Panc1 (cell line): ENCODE measurements at regions not wholly inside any gene's neighbourhood (a gene's known extent, or its start where the extent isn't known, plus 50 kb on each side); places are given as distances from the start of the nearest gene placed in this dataset.

Experiments
- ATAC-seq: fragments of 200-7000 bp; cut with Tn5 transposase; 2 replicates; pipeline ENCODE4 v1.9.1; 2020; ENCODE audit warnings: mild to moderate bottlenecking, moderate library complexity
- BruUV-seq: library from RNA; stranded (reverse); fragments of 400-500 nt; replicated peaks from 2 replicates; lab custom pipeline; 2021; lab: Mats Ljungman, UMichigan
- CTCF ChIA-PET: fragments of 300-600 bp; sonication (Branson Sonifier 250); formaldehyde crosslinking; loops from one replicate; lab custom pipeline; 2022; ENCODE audit warnings: antibody characterized with exemption; lab: Charles Lee
- POLR2A ChIA-PET: fragments of 300-600 bp; sonication (Branson Sonifier 250); formaldehyde crosslinking; loops from one replicate; lab custom pipeline; 2022; ENCODE audit warnings: antibody characterized with exemption; lab: Charles Lee
- DNase-seq: peaks from one replicate; pipeline ENCODE4 v3.0.0-alpha.2; 2010; ENCODE audit warnings: low read depth, low spot score
- H3K27ac ChIP-seq: 2 replicates; pipeline ENCODE4 v1.5.1; 2011; ENCODE audit warnings: mild to moderate bottlenecking, low read length, inconsistent platforms
- H3K27me3 ChIP-seq: fragments of 200-500 bp; sonication (Bioruptor generic); 2 replicates; pipeline ENCODE4 v1.6.0; 2014; ENCODE audit warnings: low read length, inconsistent platforms; ENCODE audit not compliant: control insufficient read depth, insufficient read depth
- H3K36me3 ChIP-seq: fragments of 200-500 bp; sonication (Bioruptor generic); 2 replicates; pipeline ENCODE4 v1.5.1; 2014; ENCODE audit warnings: inconsistent platforms, mild to moderate bottlenecking, low read length, moderate library complexity; ENCODE audit not compliant: control insufficient read depth, insufficient read depth
- H3K4me1 ChIP-seq: 2 replicates; pipeline ENCODE4 v1.5.1; 2011; ENCODE audit warnings: inconsistent platforms, mild to moderate bottlenecking, low read length, moderate library complexity; ENCODE audit not compliant: control insufficient read depth, insufficient read depth
- H3K4me3 ChIP-seq, 2 experiments: 2 replicates each; pipeline ENCODE4 v1.5.1; 2011 to 2012; ENCODE audit warnings: low read depth in 2 of 2, low read length in 2 of 2, mild to moderate bottlenecking in 2 of 2, inconsistent platforms in 1 of 2, moderate library complexity in 1 of 2
- H3K9me3 ChIP-seq: fragments of 200-500 bp; sonication (Bioruptor generic); 2 replicates; pipeline ENCODE4 v1.5.1; 2014; ENCODE audit warnings: low read depth, mild to moderate bottlenecking, inconsistent platforms, low read length, moderate library complexity; ENCODE audit not compliant: control insufficient read depth, insufficient read depth
- CTCF ChIP-seq: fragments of 450-650 bp; IDR thresholded peaks from 2 replicates; pipeline ENCODE4 v1.5.1; 2017; ENCODE audit warnings: mild to moderate bottlenecking
- POLR2AphosphoS5 ChIP-seq: IDR thresholded peaks from 2 replicates; pipeline ENCODE4 v1.6.1; 2012; ENCODE audit warnings: mild to moderate bottlenecking, low read depth, low read length, moderate library complexity
- REST ChIP-seq, 2 experiments: IDR thresholded peaks; 2 replicates each; pipeline ENCODE4 v1.6.1; 2011 to 2012; ENCODE audit warnings: low read depth in 2 of 2, control low read depth in 1 of 2, low read length in 1 of 2, mild to moderate bottlenecking in 1 of 2, moderate library complexity in 1 of 2; ENCODE audit not compliant: insufficient read depth in 1 of 2
- SIN3A ChIP-seq: IDR thresholded peaks from 2 replicates; pipeline ENCODE4 v1.6.1; 2012; ENCODE audit warnings: low read depth, mild to moderate bottlenecking, low read length, moderate library complexity, borderline replicate concordance; ENCODE audit not compliant: insufficient read depth
- TCF7L2 ChIP-seq: IDR thresholded peaks from 2 replicates; pipeline ENCODE4 v1.6.1; 2011; ENCODE audit warnings: mild to moderate bottlenecking, low read depth, low read length, inconsistent platforms
- in situ Hi-C: cut with HindIII; loops from 2 replicates; pipeline ENCODE4 v1.10.0; 2016; ENCODE audit warnings: low sequenced_read_pairs, low pct_unique_long_range_greater_than_20kb
- intact Hi-C: fragments of 100-400 bp; cut with micrococcal nuclease; formaldehyde crosslinking; loops from one replicate; pipeline ENCODE4 v1.10.0; 2022; ENCODE audit not compliant: unreplicated experiment

- CTCF ChIA-PET = no interaction called here
- no peaks in the 10 kb centered on the region for H3K4me1 ChIP-seq
- no peaks in the 10 kb centered on the region for H3K36me3 ChIP-seq
- ATAC-seq = no peak
- in situ Hi-C loops (no loop called here), intact Hi-C loops (no loop called here)
- H3K27ac ChIP-seq = no peak overlapping the region
- POLR2A ChIA-PET = interaction anchor here (0.6 kb wide), 1 partner anchor 310 kb away, joined by 13 read pairs; no protein-coding TSS in a partner anchor
- no TSS peak for BruUV-seq
- no peak for TF ChIP-seq SIN3A
- TF ChIP-seq POLR2AphosphoS5 = no peak
- no peak for TF ChIP-seq REST (IDR thresholded peaks at IDR 0.05; ENCODE audit: insufficient read depth in 1 of 2, low read depth in 2 of 2, low read length in 1 of 2)
- no peak for TF ChIP-seq TCF7L2
- TF ChIP-seq CTCF = no peak
- DNase-seq = no peak
- H3K27me3 ChIP-seq = peaks cover 35% of the 10 kb centered on the region
- no peaks in the 10 kb centered on the region for H3K9me3 ChIP-seq
- H3K4me3 ChIP-seq = no peak overlapping the region
These were observed 110.7 kb upstream of the GOLGA8J start for GRCh38 chr15:29972051-29972450.

- H3K27ac ChIP-seq = no peak overlapping the region
- H3K4me1 ChIP-seq = no peaks in the 10 kb centered on the region
- H3K36me3 ChIP-seq = no peaks in the 10 kb centered on the region
- in situ Hi-C loops = no loop called here
- no peak for DNase-seq
- H3K27me3 ChIP-seq = peaks cover 38% of the 10 kb centered on the region
- no peak overlapping the region for H3K4me3 ChIP-seq
- CTCF ChIA-PET = no interaction called here
- intact Hi-C loops = no loop called here
- TF ChIP-seq TCF7L2 (no peak), SIN3A (no peak), REST (IDR thresholded peaks at IDR 0.05; ENCODE audit: insufficient read depth in 1 of 2, low read depth in 2 of 2, low read length in 1 of 2) (no peak), POLR2AphosphoS5 (no peak), CTCF (no peak)
- ATAC-seq = no peak
- no TSS peak for BruUV-seq
- POLR2A ChIA-PET = no interaction called here
- H3K9me3 ChIP-seq = no peaks in the 10 kb centered on the region
These were observed 112.4 kb upstream of the GOLGA8J start for GRCh38 chr15:29970402-29970695.
